ENCODE measurements at regions not wholly inside any gene's neighbourhood (a gene's known extent, or its start where the extent isn't known, plus 50 kb on each side); places are given as distances from the start of the nearest gene placed in this dataset.

DNA sequence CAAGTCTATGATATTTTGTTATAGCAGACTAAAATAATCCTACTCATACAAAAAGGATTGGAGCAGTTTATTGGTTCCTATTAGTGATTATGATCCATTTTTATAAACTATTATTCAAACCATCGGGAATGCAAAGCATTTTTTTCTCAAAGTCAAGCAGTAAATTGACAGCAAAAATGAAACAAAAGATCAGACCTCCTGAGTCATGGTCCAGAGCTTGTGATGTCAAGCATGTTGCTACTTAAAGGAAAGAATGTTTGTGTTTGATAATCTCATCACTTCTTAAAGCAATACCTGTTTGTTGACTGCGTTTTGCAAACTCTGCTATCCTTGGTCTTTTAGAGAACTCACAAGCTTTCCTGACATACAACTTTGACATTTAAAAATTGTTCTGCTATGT lies 204.4 kb downstream of the SAMD5 start:
- no peak for DNase-seq (ENCODE audit: low read depth, low spot score)

DNA sequence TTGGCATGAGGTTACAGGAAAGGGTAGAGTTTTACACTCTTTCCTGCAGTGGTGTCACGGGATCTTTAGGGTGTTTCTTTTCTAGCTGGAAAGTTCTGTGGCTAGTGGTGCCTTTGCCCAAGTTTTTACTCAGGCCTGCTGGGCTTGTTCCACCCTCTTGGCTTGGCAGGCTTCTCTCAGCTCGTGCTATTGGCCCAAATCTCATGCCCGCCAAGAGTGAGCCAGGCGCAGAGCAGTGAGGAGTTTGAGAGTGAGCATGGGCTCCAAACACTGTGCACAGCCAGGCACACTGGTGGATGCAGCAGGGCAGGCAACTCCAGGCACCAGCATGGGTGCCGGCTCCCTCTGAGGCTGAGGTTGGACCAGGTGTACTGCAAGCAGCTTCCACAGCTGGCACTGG lies 206.5 kb downstream of the SAMD5 start:
- DNase-seq (ENCODE audit: low read depth, low spot score): no peak

DNA sequence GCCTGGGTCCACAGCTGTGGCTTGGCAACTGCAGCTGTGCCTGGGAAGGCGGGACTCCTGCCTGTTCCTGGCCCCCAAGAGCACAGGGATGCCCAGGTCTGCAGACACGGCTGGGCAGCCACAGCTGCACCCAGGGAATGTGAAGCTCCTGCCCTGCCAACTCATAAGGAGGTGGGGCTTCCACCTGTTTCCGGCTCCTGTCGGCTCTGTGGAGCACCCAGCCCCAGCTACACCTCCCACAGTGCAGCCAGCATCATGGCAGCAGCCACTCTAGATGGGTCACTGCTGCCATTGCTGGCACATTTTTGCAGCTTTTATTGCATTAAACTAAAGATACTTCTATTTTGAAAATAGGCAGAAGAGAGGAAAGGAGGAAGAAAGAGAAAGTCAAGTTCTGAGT lies 207.9 kb downstream of the SAMD5 start:
- no peak for DNase-seq (ENCODE audit: low read depth, low spot score)

DNA sequence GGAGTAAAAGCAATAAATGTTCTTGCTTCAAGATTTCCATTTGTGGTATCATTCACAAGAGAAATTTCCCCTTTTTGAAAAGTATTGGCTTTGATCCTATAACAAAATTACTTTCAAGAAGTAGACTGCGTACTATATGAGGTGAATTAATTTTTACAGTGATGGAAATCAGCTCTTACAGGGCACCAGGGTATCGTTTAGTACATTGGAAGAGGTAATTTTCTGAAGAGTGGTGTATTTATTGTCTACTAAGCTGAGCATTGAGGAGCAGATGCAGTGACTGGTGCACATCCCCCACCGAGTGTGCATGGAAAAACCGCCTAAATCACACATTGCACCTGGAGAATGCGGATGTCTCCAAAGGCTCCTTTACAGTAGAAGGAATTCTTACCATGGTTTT lies 209.5 kb downstream of the SAMD5 start:
- no peak for DNase-seq (ENCODE audit: low read depth, low spot score)

DNA sequence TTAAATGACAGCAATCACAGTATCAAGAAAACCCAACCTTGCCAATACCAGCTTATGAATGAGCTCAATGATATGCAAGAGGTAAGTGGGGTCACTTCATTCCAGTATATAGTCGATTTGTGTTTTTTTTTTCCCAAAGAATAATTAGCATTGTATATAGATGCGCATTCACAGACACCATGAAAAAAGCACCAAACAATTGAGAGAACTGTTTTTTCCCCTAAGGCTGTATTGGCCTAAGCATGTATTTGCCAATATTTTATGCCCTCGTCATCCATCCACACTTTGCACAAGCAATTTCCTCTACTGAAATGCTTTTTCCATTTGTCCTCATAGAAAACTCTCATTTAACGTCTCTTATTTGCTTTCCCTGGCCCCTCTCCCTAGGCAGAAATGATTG lies 213.7 kb downstream of the SAMD5 start:
- DNase-seq (ENCODE audit: low read depth, low spot score): no peak

DNA sequence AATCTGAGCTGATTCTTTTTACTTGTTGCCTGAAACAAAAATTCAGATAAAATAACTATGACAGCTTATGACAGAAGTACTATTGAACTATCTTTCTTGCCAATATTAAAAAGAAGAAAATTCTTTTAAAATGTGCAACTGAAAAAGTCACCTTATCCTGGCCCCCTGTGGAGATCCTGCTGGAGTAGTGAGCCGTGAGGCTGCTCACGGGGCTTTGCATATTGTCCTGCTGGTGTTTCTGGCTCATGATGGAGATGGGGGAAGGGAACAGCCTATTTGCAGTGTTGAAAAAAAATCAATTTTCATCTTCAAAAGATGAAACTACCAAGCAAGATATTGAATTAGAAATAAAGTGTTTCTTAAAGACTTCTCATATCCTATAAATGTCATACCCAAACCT lies 216.0 kb downstream of the SAMD5 start:
- DNase-seq (ENCODE audit: low read depth, low spot score): no peak

DNA sequence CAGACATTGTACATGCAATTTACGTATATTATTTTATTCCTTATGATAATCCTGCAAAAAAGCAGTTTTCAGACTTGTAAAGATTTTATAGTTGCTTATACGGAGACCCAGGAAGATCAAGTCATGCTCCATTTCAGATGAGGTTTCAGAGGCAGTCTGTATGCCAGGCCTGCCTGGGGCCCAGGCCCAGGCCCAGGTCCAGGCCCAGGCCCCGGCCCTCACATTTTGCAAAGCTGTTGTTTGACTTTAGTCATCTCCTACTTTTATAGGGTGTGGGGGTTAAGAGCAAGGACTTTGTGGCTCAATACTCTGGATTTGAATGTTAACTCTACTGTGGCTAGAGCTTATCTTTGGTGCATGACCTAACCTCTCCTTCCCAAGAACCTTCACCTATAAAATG lies 217.9 kb downstream of the SAMD5 start:
- DNase-seq (ENCODE audit: low read depth, low spot score): no peak

DNA sequence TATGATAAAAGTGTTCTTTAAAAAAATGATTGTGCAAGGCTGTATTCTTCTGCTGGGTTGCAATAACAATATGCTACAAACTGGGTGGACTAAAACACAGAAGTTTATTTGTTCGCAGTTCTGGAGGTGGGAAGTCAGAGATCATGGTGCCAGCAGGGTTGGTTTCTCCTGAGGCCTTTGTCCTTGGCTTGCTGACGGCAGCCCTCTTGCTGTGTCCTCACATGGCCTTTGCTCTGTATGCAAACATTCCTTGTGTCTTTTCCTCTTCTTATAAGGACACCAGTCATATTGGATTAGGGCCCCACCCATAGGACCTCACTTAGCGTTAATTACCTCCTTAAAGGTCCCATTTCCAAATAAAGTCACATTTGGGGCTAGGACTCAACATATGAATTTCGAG lies 220.4 kb downstream of the SAMD5 start:
- no peak for DNase-seq (ENCODE audit: low read depth, low spot score)

DNA sequence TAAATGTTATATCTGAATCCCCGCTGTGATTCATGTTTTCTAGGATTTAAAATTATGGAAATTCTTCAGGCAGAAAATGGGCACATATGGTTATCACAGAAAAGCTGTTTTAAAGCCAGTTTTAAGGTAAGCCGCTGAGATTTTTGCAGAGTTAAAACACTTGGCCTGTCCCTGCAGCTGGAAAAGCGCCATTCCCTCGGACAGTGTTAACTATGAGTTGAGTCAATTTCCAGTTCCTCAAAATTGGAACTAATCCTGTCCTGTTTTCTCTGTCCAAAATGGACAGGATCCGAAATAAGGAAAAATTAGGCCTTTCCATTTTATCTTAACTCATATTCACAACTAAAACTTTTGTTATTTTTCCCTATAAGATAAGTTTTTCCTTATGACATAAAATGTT lies 225.2 kb downstream of the SAMD5 start:
- no peak for DNase-seq (ENCODE audit: low read depth, low spot score)

DNA sequence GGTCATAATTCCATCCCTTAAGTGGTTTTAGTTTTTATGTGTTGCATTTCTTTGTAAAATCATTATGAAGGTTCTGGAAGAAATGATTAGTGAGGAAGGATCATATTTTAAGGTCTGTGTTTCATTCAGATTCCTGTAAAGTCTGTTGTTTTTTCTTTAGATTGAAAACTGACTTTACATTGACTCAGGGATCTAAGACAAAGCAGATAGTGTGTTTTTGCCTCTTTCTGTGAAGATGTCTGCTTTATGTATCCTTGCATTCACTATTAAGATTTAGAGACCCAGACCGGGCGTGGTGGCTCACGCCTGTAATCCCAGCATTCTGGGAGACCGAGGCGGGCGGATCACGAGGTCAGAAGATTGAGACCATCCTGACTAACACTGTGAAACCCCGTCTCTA lies 225.7 kb downstream of the SAMD5 start:
- DNase-seq (ENCODE audit: low read depth, low spot score): no peak

DNA sequence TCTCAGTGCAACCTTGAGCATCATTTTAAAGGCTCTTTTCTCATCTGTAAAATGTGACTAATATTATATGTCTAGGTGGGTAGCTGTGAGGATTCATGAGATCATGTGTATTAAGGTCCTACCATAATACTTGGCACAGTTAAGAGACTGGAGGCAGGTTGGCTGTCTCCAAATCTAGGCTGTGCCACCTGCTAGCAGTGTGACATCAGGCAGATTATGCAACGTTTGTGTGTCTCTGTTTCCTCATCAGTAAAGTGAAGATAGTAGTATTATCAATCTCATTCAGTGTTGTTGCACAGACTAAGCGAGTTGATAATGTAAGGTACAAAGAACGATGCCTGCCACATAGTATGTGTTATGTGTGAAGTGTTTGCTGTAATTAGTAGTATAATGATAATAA lies 227.4 kb downstream of the SAMD5 start:
- DNase-seq (ENCODE audit: low read depth, low spot score): no peak

DNA sequence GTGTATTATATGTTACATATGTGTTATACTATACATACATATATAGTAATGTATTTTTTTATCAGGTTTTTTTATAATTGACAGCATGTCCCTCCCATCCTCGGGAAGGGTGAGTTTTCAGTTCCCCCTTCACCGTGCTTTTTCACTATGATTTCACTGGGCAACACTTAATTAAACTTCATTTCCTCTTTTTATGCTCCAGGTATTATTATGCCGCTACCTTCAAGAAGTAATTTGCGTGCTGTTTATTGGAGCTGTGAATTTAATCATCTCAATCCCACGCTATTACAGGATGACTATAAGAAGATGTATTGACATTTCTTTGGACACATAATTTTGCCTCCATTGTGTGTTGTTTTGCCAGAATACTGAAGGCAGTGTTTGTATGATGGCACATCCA lies 228.6 kb downstream of the SAMD5 start:
- no peak for DNase-seq (ENCODE audit: low read depth, low spot score)

DNA sequence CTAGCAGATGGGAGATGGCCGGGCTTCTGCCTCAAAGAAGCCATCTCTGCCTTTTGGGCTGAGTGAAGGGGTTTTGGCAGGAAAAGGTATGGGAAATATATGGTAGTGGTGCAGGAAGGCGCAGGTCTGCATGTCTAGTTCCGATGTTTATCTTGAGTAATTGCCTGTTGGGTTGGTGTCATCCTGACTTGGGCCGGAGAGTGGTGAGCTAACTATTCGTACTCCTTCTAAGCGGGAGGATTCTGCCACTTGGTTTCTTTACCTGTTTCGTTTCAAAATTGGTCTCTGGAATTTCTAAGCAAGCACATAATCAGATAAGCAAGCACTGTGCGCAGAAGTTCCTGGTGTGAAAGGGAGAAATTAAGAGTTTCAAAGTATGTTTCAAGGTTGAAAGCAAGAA lies 229.6 kb downstream of the SAMD5 start:
- no peak for DNase-seq (ENCODE audit: low read depth, low spot score)

DNA sequence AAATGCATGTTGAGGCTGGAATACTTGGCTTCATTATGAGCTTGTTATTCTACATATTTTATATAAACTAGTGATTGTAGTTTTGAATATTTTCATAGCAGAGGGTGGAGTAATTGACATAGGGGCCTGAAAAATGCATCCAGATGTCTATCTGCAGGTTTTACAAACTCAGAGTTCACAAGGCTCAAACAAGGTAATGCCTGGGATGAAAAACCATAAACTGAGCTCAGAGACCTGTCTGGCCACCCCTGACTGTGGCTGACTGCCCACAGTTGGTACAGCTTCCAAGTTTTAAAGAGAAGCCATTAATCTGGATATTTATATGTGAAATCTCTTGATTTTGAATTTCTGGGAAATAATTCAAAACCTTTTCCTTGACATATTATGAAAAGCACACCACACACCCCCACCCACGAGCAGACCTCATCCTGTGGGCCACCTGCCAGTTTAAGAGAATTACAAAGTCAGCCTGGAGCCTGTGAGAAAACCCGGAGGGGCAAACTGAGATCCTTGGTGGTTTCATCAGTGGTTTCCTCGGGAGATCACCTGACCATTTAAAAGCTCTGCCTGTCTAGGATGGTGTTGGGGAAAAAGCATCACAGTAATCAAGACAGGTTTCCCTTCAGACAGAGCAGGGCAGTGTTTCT lies 230.1 kb downstream of the SAMD5 start:
- DNase-seq (ENCODE audit: low read depth, low spot score): no peak

DNA sequence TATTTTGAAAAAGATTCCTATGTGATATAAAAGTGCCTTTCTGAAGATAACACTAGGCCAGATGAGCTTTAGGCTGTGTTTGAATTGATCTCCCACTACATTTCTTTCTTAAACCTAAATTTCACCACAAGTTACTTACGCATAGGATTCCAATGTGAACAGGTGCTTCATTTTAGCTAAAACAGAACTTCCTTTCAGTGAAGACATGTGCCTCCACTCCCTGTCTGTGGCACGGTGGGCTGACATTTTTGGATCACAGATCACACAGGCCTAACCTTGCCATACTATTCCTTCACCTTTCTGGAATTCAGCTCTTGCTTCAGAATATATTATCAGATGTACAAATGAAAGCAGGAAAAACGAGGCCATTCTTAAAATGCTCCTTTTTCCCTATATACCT lies 231.8 kb downstream of the SAMD5 start:
- DNase-seq (ENCODE audit: low read depth, low spot score): no peak

DNA sequence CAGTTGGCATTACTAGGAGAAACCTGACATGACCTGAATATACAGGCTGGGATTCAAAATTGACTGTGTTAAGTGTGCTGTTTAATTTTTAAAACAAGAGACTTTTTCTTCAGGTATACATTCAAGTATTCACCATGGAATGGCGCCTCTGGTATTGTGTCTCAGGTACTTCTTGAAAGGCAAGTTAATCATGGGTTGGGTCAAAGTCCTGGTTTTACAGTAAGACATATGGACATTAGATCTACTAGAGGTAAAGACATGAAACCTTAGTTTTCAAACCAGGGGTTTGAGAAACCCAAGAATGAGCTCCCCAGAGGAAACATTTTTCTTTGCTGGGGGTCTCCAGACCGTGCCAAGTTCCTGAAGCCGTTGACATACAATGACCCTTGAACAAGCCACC lies 232.4 kb downstream of the SAMD5 start:
- DNase-seq (ENCODE audit: low read depth, low spot score): no peak

DNA sequence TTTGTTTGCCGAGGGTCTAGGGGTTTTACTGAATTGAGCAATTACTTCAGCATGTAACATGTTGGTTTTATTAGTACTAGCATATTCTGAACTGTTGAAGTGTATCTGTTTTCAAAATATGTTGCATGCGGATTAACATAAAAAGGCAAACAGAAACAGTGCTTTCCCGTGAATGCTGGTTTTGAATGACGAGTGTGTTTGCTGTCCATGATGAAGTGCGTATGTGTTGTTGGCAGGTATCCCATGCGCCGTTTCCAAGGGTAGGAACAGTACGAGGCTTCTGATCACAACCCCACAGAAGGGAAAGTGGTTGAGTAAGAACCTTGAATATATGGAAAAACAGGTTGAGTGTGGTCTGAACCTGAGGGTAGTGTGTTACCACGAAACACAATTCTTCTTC lies 232.9 kb downstream of the SAMD5 start:
- no peak for DNase-seq (ENCODE audit: low read depth, low spot score)

DNA sequence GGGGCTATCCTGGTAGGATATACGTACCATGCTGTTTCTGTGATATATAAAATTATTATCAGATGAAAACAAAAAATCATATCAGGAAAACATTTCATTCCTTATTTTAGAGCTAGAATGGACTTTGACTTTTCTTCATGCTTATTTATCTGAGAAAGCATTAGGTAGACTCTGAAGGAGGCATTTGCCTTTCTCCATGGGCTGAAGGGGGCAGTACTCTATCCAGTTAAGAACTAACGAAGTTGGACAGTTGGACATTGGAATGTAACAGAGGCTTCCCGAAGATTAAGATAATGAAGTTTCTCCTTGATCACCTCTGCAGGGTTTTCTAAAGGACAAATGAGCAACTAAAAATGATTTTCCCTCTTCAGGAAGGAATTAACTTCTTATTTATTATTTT lies 233.9 kb downstream of the SAMD5 start:
- DNase-seq (ENCODE audit: low read depth, low spot score): no peak

DNA sequence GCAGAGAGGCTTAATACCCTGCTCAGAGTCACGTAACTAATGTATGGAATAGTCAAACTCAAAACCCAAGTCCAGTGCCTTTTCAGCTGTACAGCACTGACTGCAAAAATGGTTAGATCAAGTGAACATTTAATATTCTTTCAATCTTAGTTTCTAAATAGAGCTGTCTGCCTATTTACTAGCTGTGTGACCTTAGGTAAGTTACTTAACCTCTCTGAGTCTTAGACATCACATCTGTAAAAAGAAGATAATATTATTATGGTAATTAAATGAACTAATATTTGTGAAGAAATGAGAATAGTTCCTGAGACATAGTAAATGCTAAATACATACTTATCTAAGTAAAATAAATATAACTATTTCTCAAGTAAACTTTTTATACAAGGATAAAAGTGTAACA lies 235.5 kb downstream of the SAMD5 start:
- no peak for DNase-seq (ENCODE audit: low read depth, low spot score)

DNA sequence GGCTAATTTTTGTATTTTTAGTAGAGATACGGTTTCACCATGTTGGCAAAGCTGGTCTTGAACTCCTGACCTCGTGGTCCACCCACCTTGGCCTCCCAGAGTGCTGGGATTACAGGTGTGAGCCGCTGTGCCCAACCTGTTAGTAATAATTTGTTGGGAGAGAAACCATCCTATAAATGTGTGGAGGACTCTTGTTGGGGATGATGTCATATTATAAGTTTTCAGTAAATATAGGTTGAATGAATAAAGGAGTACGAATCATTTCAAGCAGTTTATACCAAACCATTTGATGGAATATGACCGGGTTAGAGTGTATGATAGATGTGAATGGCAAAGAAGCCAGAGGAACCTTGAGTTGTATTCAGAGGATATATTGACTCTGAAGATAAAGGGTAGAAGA lies 240.8 kb downstream of the SAMD5 start:
- no peak for DNase-seq (ENCODE audit: low read depth, low spot score)

DNA sequence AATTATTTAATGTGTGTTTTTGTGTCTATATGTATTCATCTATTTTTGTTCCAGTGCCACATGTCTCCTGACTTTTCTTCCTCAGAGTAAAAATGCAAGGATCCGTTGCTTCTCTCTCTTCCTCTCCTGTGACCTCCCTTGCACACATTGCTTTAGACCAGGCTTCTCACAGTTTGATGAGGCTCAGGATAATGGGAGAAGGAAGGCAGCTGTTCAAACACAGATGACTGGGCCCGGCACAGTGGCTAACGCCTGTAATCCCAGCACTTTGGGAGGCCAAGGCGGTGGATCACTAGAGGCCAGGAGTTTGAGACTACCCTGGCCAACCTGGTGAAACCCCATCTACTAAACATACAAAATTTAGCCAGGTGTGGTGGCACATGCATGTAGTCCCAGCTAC lies 241.9 kb downstream of the SAMD5 start:
- no peak for DNase-seq (ENCODE audit: low read depth, low spot score)

DNA sequence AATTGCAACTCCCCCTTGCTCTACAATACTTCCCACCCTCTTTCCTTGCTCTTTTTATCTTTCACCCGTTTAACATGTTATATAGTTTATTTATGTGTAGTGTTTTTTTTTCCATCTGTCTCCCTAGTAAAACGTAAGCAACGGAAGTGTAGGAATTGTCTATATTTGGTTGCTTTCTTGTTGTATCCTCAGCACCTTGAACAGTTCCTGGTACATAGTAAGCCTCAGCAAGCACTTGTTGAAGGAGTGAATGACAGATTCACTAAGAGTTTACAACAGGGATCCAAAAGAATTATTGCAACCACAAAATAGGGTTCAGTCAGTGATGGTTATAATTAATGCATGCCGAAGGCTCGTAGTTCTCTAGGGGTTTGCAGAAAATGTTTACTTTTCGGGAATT lies 242.7 kb downstream of the SAMD5 start:
- DNase-seq (ENCODE audit: low read depth, low spot score): no peak

DNA sequence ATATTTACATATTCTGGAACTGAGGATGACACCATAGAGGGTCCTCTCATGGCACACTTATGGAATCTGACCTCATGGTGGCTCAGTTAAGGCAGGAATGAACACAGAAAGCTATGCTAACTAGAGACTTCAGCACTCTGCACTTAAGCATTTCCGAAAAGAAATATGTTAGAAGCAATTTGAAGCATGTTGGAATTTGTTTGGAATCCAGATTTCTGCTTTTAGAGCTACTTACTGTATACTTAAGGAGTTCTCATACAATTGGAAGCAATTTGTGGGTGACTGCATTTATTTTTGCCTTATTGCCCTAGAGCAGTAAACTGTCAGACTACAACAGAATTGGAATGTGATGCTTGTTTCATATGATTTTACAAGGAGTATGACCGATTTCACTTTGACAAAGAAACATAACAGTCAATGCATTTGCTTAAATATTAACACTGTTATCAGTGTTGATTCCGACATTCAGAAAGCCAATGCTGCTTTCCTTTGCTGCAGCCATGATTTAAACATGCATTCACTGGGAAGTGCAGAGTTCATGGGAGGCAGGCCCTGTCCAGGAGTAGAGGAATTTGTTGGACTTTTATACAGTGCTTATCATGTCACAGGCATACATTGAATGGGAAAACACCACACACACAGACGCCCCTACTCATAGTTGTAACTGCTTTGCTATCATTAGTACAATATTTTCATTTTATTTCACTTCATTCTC lies 244.4 kb downstream of the SAMD5 start:
- no peak for DNase-seq (ENCODE audit: low read depth, low spot score)

DNA sequence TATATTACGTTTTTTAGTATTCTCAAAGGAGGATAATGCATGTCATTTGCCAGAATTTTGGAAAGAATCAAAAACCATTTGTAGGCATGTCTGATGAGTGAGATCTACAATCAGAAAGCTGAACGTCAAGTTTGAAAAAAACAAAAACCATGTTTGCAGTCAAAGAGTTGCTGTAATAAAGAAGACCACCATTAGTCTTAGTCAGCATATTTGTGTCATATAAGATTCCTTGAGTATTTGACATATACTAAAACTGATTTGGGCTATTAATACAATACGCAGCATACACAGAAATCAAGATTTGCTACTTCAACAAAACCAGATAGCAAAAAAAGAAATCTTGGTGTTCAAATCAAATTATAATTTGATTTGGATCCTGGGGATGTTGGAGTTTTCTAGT lies 247.5 kb downstream of the SAMD5 start:
- no peak for DNase-seq (ENCODE audit: low read depth, low spot score)

Measured in brain pericyte (primary cell).